ENCODE measurements at regions not wholly inside any gene's neighbourhood (a gene's known extent, or its start where the extent isn't known, plus 50 kb on each side); places are given as distances from the start of the nearest gene placed in this dataset.

DNA sequence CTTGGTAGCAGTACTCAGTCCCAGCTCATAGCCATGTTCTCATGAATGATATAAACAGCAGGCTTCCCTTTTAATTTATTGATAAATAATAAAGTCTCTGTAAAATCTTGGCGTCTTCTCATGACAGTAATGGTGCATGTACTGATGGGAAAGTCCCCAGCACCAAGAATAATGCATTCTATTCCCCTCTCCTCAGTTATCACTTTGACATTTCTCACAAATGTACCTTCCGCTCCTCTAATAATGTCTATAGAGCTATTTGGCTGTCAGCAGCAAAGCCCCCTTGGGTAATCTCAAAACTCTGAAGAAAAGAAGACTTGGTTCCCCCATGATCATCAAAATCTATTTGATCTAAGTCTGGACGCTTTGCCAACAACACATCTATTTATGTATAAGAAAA is 185.0 kb upstream of the SPTLC3 start:
- H2BK12ac ChIP-seq (ENCODE audit: insufficient read length, low read depth, low read length) = no peak overlapping the region
- H3K36me3 Mint-ChIP-seq (ENCODE audit: insufficient read depth in 1 of 3, low read depth in 3 of 3) = no peaks in the 10 kb centered on the region; a peak in 1 of 7 replicates
- no peak overlapping the region for H3K56ac ChIP-seq (ENCODE audit: insufficient read length, low read depth, low read length)
- no peak overlapping the region for H2BK5ac ChIP-seq (ENCODE audit: insufficient read length, low read length)
- no peak overlapping the region for H2BK15ac ChIP-seq (ENCODE audit: low read depth, low read length)
- no peak overlapping the region for H2BK20ac ChIP-seq (ENCODE audit: low read depth, low read length, poor library complexity, severe bottlenecking)
- H3K27me3 ChIP-seq (ENCODE audit: insufficient read depth, low read length) = no peaks in the 10 kb centered on the region
- no peak for DNase-seq
- H3K14ac ChIP-seq (ENCODE audit: insufficient read depth, low read length) = no peak overlapping the region
- no peaks in the 10 kb centered on the region for H3K4me1 ChIP-seq (ENCODE audit: insufficient read depth, low read length)
- H4K91ac ChIP-seq (ENCODE audit: insufficient read length, low read depth, low read length) = no peak overlapping the region
- H3K79me1 ChIP-seq (ENCODE audit: insufficient read depth, low read depth, low read length, poor library complexity, severe bottlenecking) = no peaks in the 10 kb centered on the region
- no peak overlapping the region for H2AFZ ChIP-seq (ENCODE audit: low read length)
- no peak overlapping the region for H3K4me3 Mint-ChIP-seq
- no peaks in the 10 kb centered on the region for H3K79me2 ChIP-seq (ENCODE audit: insufficient read depth, low read length)
- H3K27ac Mint-ChIP-seq = no peak overlapping the region
- H4K20me1 ChIP-seq (ENCODE audit: control insufficient read depth, insufficient read depth, insufficient read length) = no peaks in the 10 kb centered on the region
- H3K4ac ChIP-seq (ENCODE audit: low read depth, low read length) = no peak overlapping the region
- no peak overlapping the region for H4K5ac ChIP-seq (ENCODE audit: insufficient read length, low read depth, low read length)
- no peaks in the 10 kb centered on the region for H3K27me3 Mint-ChIP-seq (ENCODE audit: low read depth)
- TF ChIP-seq, protein P1, sequence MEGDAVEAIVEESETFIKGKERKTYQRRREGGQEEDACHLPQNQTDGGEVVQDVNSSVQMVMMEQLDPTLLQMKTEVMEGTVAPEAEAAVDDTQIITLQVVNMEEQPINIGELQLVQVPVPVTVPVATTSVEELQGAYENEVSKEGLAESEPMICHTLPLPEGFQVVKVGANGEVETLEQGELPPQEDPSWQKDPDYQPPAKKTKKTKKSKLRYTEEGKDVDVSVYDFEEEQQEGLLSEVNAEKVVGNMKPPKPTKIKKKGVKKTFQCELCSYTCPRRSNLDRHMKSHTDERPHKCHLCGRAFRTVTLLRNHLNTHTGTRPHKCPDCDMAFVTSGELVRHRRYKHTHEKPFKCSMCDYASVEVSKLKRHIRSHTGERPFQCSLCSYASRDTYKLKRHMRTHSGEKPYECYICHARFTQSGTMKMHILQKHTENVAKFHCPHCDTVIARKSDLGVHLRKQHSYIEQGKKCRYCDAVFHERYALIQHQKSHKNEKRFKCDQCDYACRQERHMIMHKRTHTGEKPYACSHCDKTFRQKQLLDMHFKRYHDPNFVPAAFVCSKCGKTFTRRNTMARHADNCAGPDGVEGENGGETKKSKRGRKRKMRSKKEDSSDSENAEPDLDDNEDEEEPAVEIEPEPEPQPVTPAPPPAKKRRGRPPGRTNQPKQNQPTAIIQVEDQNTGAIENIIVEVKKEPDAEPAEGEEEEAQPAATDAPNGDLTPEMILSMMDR (conservative IDR thresholded peaks at IDR 0.05) = no peak
- no peak overlapping the region for H3K23ac ChIP-seq (ENCODE audit: insufficient read length, low read depth, low read length)
- H3K4me2 ChIP-seq (ENCODE audit: insufficient read depth, insufficient read length, low read length) = no peak overlapping the region
- H3K27ac ChIP-seq (ENCODE audit: insufficient read length, low read depth, low read length) = no peak overlapping the region
- no peak overlapping the region for H2BK120ac ChIP-seq (ENCODE audit: low read depth, low read length, poor library complexity, severe bottlenecking)
- no peak overlapping the region for H3K18ac ChIP-seq (ENCODE audit: insufficient read length, low read depth, low read length)
- peaks cover 7% of the 10 kb centered on the region in 2 experiments; a peak in 3 of 4 replicates for H3K4me1 Mint-ChIP-seq
- H3K9ac ChIP-seq (ENCODE audit: extremely low read depth, insufficient read length, low read length) = no peak overlapping the region
- H3K9me3 ChIP-seq (ENCODE audit: control insufficient read depth, low read depth, low read length) = no peaks in the 10 kb centered on the region
- no peaks in the 10 kb centered on the region for H3K9me3 Mint-ChIP-seq
- H3K23me2 ChIP-seq (ENCODE audit: insufficient read length, low read depth, low read length, poor library complexity, severe bottlenecking) = no peaks in the 10 kb centered on the region
- WGBS (ENCODE audit: extremely low coverage, insufficient read length, low lambda C conversion rate) = no CpG with 5 or more reads among the region's 3 CpGs
- no peak overlapping the region for H3T11ph ChIP-seq (ENCODE audit: low read length)
- no peak overlapping the region for H2AK5ac ChIP-seq (ENCODE audit: insufficient read length, low read length)
- H4K8ac ChIP-seq (replicated peaks; ENCODE audit: insufficient read length, low read depth, low read length) = no peak overlapping the region
